NCI-H2107 treated with DMSO at 0.1 percent for 48 hours (cell line): ENCODE measurements at regions not wholly inside any gene's neighbourhood (a gene's known extent, or its start where the extent isn't known, plus 50 kb on each side); places are given as distances from the start of the nearest gene placed in this dataset.
"Not testable (repeated sequence)": the region's sequence is repeated elsewhere in the genome, so short reads cannot be mapped to it uniquely, and the experiment has no call there.

Experiments
- DNase-seq: peaks from one replicate; lab custom pipeline; 2025; ENCODE audit not compliant: unreplicated experiment; lab: John Stamatoyannopoulos, UW

DNA sequence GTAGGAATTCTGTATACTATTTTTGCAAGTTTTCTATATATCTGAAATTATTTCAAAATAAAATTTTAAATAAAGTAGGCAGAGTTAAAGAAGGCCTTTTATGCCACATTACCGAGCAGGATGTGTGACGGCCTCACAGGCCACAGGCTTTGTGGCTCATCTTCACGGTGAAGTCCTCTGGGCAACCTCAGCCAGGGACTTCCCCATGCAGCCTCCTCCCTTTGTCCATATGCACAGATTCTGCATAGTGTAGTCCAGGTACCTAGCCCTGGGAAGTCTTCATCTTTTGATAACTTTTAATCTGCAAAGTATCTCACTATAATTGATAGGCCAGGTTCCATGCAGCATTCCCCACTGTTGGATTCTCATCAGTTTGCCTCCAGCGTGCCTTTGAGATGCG, 62.8 kb downstream of the ARHGAP11B start:
- DNase-seq = not testable (repeated sequence)

DNA sequence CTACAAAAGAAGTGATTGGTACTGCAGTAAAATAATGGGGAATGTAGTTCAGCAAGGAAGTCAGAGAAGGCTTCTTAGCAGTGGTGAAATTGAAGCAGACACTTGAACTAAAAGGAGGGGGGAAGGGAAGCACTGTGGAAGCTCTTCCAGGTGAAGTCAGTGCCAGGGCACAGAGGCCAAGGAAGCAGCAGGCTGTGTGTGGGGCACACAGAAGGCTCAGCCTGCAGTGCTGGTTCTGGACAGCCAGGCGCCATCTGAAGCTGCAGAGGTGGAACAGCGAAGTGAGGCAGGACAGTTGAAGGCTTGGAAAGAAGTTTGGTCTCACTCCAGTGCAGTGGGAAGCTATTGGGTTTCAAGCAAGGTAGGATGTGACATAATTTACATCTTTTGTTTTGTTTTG, 64.2 kb downstream of the ARHGAP11B start:
- DNase-seq = not testable (repeated sequence)

DNA sequence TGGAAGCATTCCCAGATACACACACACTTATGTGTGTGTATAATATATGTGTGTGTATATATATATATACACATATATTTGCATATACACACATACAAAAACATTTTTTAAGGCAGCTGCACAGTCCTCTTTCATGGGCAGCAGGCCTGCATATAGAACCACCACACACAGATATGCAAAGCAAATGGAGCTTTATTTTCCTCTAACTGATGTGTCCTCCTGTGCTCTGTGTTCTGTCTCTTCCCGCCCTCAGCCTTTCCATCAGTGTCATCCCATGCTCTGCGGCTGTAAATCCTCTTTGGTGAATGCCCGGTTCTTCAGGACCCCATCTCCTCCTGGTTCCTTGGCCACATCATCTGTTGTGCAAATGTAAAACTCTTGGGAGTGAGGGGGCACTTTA, 69.9 kb downstream of the ARHGAP11B start:
- DNase-seq = not testable (repeated sequence)

DNA sequence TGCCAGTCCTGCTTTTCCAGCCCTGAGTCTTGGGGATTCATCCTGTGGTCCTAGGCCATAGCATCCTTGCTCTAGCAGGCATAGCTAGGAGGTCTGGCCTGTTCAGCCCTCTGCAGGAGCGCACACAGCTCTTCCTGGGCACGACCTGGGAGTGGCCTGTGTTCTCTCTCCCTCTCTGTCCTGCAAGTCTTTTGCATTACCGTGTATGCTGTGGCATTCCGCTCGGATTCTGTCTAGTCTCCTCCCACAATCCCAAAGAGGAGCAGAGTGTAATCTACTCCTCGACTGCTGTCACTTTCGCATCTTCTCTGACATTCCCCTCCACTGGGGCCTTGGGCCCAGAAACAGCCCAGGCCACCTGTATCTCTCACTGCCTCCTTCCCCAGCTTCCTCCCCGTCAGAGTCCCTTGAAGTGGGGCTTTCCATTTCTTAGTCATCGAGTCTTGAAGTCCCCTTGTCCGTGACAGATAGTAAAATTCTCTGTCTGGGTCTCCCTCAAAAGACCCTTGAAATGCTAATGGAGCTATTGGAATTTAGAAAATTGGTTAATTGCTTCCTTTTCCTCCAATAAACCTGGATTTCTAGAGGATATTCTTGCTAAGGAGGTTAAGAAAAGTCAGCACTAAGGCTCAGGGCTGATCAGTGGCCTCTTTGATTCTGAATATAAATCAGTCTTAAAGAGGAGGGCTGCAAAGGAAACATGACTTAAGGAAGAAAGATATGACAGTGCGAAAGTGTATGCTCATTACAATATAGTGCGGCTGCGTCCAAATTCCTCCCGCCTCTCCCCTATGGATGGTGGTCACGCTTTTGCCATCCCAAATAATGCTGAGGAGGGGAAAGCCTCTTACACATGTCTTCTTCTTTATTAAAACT, 70.7 kb downstream of the ARHGAP11B start:
- not testable (repeated sequence) for DNase-seq

DNA sequence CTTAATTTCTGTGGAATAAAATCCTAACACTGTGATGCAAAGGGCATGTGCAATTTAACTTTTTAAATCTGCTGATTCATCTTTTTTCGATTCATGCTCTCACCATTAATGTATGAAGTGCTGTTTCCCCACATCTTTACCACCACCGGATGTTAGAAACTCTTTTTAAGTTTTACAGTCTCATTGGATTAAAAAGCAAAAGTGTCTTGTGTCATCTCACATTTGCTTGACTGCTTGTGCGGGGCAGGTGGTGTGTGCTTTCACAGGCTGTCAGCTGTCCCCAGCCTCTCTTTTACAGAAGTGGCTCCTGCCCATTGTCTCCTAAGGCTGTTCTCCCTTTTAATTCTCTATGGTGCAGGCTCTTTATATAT, 71.4 kb downstream of the ARHGAP11B start:
- DNase-seq = not testable (repeated sequence)

DNA sequence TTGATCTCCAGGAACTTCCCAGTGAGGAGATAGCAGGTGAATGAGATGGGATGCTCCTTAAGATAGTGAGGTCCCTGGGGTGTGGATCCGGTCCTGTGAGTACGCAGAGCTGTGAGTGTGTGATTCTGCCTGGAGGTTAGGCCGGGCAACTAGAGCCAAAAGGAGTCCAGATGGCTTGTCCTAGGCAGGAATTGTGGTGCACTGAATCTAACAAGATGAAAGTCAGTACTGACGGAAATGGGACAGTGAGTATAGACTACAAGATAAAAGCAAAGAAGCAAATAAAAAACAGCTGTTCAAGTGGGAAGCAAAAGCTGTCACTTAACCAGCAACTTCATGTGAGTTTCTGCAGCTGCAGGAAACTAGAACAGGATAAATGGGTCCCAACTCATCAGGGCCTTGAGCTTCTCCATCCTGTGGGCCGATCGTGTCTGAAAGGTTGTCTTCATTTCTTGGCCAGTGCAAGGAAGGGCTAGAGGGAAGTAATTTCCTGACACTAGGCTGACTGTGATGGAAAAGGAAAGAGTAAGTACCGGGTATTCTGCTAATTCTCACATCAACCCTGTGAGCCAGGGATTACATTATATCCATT, 74.2 kb downstream of the ARHGAP11B start:
- not testable (repeated sequence) for DNase-seq

DNA sequence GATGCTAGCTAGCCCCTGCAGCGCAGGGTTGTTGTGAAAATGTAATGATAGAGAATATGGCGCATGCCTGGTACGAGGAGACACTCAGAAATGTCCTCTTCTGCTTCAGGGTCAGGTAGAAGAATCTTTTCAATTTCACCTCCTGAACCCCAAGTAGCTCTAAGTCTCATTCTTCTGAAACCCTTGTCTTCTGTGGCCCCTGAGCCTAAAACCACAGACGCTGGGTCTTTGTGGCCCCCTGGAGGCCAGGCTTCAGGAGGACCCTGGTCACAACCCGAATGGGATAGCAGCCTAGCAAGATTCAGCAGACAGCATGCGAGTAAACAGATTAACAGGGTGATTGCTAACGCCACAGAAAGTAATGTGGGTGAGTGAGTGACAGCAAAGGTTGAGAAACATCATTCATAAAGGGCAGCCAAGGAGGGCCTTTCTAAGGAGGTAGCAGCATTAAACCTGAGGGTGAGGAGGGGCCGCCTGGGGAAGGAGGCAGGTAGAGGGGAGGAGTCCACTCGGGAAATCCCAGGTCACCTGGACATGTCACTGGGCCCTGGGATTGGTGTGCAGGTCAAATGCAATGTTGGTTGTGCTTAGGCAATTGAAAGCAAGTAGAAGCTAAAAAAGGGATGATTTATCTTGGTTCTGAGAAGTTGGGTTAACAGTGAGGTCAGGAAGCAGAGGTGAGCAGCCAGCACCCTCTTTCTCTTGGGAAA, 82.2 kb downstream of the ARHGAP11B start:
- not testable (repeated sequence) for DNase-seq

DNA sequence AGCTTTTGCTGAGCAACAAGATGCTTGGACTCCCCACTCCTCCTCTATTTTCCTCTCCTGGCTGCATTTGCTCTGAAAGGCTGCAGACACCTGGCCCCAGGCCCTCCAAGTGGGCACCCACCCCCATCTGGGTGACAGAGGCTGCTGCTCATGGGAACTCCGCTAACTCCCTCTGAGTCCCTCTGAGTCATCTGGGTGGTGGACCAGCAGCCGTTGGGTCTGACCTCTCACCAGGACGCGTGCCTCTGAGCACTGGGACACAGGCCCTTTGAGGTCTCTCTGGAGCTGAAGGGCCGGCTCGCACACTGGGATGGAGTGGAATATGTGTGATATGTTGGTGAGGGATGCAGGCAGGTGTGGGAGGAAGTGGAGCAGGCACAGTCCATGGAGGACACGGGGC, 82.9 kb downstream of the ARHGAP11B start:
- DNase-seq = not testable (repeated sequence)

DNA sequence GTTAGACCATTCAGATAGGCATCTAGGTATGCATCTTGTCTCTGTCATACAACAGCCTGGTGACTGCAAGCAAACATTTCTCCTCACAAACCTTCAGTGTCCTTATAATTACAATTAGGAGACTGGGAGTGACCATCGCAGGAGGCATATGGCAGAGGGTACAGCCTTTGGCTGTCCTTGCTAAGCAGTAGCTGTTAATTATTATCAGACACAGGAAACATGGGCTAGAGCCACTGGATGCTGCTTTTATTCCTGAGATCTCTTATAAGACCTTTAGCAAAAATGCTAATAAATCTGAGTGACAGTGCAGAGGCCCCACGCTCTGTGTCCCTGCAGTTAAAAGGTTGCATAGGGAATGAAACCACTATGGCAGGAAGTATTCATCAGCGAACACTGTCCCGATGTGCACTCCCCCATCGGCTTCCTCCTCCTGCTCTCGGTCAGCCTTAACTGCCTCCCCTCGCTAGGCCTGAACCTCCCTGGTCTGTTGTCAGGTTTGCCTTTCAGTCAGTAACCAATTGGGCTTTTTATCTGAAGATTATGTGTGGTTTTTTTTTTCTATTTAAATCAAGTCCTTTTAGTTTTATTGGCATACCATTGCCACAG, 92.2 kb downstream of the ARHGAP11B start:
- not testable (repeated sequence) for DNase-seq

DNA sequence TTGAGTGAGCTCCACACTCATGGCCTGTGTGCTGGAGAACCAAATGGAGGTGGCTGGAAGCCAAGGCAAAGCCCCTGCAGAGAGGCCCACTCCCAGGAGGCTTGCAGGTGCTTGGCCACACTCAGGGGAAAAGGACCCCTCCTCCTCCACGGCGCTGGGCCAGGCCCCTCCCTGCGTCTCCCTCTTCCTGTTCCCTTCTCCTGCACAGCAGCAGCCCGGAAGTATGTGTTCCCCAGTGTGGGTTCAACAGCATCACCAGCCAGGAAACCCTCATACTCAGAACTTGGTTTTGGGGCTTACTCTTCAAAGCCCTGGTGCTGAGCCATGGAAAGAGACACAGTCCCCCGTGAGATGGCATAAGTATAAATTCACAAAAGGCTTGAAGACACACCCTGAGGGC, 93.4 kb downstream of the ARHGAP11B start:
- DNase-seq = peak; percentile 15

DNA sequence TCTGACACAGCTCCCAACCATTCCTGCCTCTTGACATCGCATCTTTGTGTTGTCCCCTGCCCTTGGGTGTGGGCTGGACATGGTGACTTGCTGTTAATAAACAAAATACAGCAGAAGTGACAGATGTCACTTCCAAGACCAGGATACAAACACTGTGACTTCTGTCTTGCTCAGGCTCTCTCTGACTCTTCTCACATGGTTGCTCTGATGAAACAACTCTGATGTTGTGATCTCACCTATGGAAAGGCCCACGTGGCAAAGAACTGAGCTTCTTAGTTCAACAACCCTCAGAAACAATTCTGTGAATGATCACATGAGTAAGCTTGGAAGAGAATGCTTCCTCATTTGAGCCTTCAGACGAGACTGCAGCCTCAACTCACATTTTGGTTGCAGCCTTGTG, 94.9 kb downstream of the ARHGAP11B start:
- DNase-seq = not testable (repeated sequence)

DNA sequence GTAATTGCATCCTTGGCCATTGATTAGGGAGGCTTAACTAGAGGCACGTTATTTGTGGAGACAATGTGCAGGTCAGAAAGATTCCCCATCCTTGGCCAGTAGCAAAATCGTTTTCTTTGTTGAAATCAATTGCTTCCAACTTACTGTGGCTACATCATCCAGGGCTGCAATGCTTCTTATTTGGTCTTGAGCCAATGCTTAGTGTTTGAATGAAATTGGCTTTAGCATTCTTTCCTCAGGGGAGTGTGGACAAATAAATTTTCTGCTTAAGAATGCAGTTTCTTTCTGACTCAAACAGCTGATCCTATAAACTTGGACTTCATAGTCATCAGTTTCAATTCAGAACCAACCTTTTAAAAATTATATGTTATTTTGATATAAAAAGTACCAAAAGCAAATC, 95.6 kb downstream of the ARHGAP11B start:
- DNase-seq = not testable (repeated sequence)

DNA sequence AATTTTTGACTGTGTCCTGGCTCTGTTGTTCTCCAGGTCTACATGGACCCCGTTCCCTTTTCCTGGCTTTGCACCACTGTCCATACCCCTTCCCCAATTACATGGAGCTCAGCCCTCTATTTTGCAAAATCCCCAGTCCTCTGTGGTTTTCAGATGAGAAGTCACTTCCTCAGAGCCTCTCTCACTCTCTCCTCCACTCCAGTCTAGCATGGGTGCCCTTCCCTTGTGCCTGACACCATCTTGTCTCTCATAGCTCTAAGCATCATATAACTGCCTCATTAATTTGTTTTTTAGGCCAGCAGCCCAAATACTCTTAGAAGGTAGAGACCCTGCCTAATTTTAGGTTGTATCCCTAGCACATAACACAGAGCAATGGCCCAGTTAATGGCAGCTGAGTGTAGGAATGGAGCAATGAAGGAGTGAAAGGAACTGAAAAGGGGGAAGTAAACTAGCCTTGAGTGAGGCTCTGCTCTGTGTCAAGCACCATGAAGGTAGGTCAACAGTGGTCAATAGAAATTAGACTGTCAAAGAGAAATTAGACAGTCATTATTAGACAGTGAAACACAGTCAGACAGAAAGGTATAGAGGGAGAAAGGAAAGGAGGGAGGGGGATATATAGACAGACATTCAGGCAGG, 97.7 kb downstream of the ARHGAP11B start:
- DNase-seq = not testable (repeated sequence)

DNA sequence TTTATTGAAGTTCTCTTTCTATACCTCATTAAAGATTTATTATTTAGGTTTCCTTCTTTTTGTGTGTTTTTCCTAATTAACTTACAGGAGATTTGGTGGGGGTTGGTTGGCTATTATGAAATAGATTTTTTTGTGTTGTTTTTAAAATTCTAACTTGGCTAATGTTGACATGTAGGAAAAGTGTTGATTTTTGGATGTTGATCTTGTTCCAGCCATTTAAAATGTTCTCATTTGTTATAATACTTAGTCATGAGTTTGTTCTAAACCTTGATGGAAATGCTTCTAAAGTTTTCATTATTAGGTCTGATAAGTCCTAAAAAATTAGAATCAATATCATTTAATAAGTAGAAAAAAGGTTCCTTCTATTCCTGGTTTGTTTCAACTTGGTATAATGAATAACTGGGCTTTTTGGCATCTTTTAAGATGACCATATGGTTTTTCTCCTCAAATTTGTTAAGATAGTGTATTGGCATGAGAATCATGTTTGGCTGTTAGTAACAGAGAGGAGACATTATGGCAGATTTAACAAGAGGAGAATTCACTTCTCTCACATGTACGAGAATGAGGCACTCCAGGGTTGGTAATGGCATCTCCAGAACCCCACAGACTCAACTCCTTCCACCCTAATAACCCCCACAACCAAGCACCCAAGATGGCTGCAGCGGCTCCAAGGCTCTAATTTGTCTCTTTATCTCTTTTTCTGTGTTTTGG, 104.1 kb downstream of the ARHGAP11B start:
- DNase-seq = not testable (repeated sequence)

DNA sequence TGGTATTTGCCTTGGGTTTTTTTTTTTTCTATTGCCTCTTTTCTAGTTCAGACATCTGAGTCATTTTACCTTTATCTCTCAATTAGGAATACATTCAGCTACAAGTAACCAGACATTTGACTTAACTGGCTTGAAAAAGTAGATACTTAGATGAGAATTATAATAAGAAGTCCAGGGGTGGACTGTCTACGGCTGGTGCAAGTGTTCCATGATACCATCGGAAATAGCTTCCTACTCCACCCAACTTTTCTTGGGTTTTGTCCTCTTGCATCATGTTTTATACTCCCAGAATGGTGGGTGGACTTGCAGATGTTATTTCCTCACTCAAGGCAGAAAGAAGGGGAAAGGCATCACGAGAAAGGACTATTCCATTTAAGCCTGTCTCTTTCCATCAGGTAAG, 104.7 kb downstream of the ARHGAP11B start:
- DNase-seq = not testable (repeated sequence)

DNA sequence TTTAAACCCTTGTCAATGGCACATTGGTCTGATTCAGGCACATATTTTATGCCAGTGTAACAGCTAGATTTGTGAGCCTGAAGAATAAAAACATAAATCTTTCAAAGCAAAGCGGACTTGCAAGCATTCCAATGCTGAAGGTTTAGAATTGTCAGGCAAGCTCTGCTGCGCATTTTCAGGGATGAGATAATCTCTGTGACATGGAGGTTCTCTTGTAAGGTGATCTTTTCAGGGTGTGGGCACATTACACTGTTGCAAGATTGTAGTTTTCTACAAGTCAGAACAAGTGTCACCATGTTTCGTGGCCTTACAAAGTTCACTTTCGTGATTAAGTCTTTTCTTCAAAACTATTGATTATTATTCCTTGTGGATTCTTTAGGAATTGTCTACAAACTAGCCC, 106.2 kb downstream of the ARHGAP11B start:
- not testable (repeated sequence) for DNase-seq

DNA sequence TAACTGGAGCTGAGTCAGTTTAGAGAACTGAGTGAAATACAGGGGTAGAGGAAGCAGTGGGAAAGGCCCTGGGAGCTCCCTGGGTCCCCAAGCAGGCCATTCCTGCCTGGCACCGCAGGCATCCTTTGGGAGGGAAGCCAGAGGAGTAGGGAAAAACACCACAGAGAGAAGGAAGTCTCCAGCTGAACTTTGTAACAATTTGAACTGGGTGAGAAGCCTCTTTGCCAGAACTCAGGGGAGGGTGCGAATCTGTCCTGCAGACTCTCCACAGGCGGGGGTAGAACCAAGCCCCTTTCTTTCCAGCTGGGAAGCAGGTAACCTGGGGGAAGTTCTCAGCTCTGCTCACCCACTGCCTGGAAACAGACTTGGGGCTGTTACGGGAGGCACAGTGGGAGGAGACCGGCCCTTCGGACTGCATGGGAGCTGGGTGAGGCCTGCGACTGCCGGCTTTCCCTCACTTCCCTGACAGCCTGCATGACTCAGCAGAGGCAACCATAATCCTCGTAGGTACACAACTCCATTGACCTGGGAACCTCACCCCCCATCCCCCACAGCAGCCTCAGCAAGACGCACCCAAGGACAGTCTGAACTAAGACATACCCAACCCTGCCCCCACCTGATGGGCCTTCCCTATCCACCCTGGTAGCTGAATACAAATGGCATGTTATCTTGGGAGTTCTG, 110.1 kb downstream of the ARHGAP11B start:
- DNase-seq = not testable (repeated sequence)

DNA sequence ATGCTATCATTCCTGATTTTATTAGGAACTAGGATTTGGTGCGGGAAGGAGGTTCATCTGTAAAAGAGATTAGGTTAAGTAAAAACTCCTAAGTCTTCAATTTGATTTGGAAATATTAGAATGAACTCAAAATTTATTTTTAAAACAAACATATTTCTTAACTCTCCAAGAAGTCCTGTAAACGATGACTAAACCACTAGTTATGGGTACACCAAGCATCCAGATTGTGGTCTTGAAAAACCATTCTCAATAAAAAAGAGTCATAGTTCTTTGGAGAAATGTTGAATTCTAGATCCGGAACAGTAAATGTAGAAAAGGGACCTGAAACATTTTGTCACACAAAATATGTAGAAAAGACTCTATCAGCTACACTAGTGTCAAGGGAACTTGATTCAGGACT, 116.9 kb downstream of the ARHGAP11B start:
- DNase-seq = not testable (repeated sequence)

DNA sequence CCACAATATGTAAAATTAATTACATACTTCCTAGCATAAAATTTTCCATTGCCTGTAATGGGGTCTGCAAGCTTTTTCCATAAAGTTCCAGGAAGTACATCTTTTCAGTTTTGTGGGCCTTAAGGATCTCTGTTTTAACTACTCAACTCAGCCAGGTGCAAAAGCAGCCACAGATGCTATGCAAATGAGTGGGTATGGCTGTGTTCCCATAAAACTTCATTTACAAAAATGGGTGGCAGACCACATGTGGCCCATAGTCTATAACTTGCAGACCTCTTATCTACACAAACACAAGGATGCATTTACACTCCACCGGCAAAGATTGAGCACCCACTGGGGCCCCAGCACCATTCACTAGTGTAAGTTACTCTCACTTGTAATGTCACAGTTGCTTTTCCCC, 123.1 kb downstream of the ARHGAP11B start:
- peak; percentile 10 for DNase-seq
